Neural crest cell (in vitro differentiated cells): ENCODE measurements at regions not wholly inside any gene's neighbourhood (a gene's known extent, or its start where the extent isn't known, plus 50 kb on each side); places are given as distances from the start of the nearest gene placed in this dataset.
"Not testable (repeated sequence)": the region's sequence is repeated elsewhere in the genome, so short reads cannot be mapped to it uniquely, and the experiment has no call there.

ENCODE experiments used
- DNase-seq: peaks from one replicate; pipeline ENCODE4 v3.0.0; 2021; ENCODE audit warnings: low read depth, mixed read lengths, low spot score
- H3K27ac Mint-ChIP-seq: one replicate; pipeline ENCODE4 v1.8.0; 2021; ENCODE audit warnings: mild to moderate bottlenecking, mixed read lengths; ENCODE audit not compliant: unreplicated experiment
- H3K27me3 Mint-ChIP-seq: 2 replicates; pipeline ENCODE4 v1.8.0; 2021; ENCODE audit warnings: low read depth, mild to moderate bottlenecking, mixed read lengths
- H3K36me3 Mint-ChIP-seq: 2 replicates; pipeline ENCODE4 v1.8.0; 2021; ENCODE audit warnings: low read depth, mild to moderate bottlenecking, mixed read lengths
- H3K4me1 Mint-ChIP-seq: 2 replicates; pipeline ENCODE4 v1.8.0; 2021; ENCODE audit warnings: mixed read lengths
- H3K4me3 Mint-ChIP-seq: one replicate; pipeline ENCODE4 v1.8.0; 2021; ENCODE audit warnings: mild to moderate bottlenecking, mixed read lengths
- H3K9me3 Mint-ChIP-seq: 2 replicates; pipeline ENCODE4 v1.8.0; 2021; ENCODE audit warnings: mixed read lengths
- CTCF ChIP-seq: fragments of 200-600 bp; sonication (generic); conservative IDR thresholded peaks from 2 replicates; pipeline ENCODE4 v1.5.0; 2021; ENCODE audit warnings: antibody characterized with exemption, mild to moderate bottlenecking

GRCh38 chr1:163596106-163596505 is 274.4 kb downstream of the NUF2 start:
- not testable (repeated sequence) for H3K27ac Mint-ChIP-seq, H3K36me3 Mint-ChIP-seq, H3K27me3 Mint-ChIP-seq, H3K4me1 Mint-ChIP-seq, H3K9me3 Mint-ChIP-seq, H3K4me3 Mint-ChIP-seq, DNase-seq

- Mint-ChIP-seq H3K27ac (no peak overlapping the region), H3K4me3 (no peak overlapping the region), H3K27me3 (no peaks in the 10 kb centered on the region), H3K9me3 (peaks cover 4% of the 10 kb centered on the region), H3K4me1 (no peaks in the 10 kb centered on the region), H3K36me3 (no peaks in the 10 kb centered on the region)
- DNase-seq: no peak
- no peak for TF ChIP-seq CTCF
Observed at GRCh38 chr1:163596541-163597258, 274.9 kb downstream of the NUF2 start.

- Mint-ChIP-seq H3K27ac (no peak overlapping the region), H3K9me3 (peaks cover 4% of the 10 kb centered on the region), H3K36me3 (no peaks in the 10 kb centered on the region), H3K4me3 (no peak overlapping the region), H3K27me3 (no peaks in the 10 kb centered on the region), H3K4me1 (no peaks in the 10 kb centered on the region)
- TF ChIP-seq CTCF: no peak
- DNase-seq: no peak
Observed at GRCh38 chr1:163604321-163604720, 282.6 kb downstream of the NUF2 start.

GRCh38 chr1:163604896-163605295 is 283.1 kb downstream of the NUF2 start:
- H3K4me3 Mint-ChIP-seq: no peak overlapping the region
- no peaks in the 10 kb centered on the region for H3K4me1 Mint-ChIP-seq
- H3K27me3 Mint-ChIP-seq: no peaks in the 10 kb centered on the region
- H3K27ac Mint-ChIP-seq: no peak overlapping the region
- no peak for DNase-seq
- TF ChIP-seq CTCF: no peak
- H3K9me3 Mint-ChIP-seq: peaks cover under 1% of the 10 kb centered on the region
- H3K36me3 Mint-ChIP-seq: no peaks in the 10 kb centered on the region

GRCh38 chr1:163608979-163609378 is 287.2 kb downstream of the NUF2 start:
- H3K27ac Mint-ChIP-seq: no peak overlapping the region
- H3K27me3 Mint-ChIP-seq: no peaks in the 10 kb centered on the region
- no peak for TF ChIP-seq CTCF
- no peaks in the 10 kb centered on the region for H3K4me1 Mint-ChIP-seq
- no peaks in the 10 kb centered on the region for H3K36me3 Mint-ChIP-seq
- no peaks in the 10 kb centered on the region for H3K9me3 Mint-ChIP-seq
- DNase-seq: no peak
- H3K4me3 Mint-ChIP-seq: no peak overlapping the region

GRCh38 chr1:163609858-163610257 is 288.1 kb downstream of the NUF2 start:
- no peak for DNase-seq
- no peaks in the 10 kb centered on the region for H3K9me3 Mint-ChIP-seq
- H3K27ac Mint-ChIP-seq: no peak overlapping the region
- H3K4me1 Mint-ChIP-seq: no peaks in the 10 kb centered on the region
- H3K27me3 Mint-ChIP-seq: no peaks in the 10 kb centered on the region
- TF ChIP-seq CTCF: no peak
- no peak overlapping the region for H3K4me3 Mint-ChIP-seq
- H3K36me3 Mint-ChIP-seq: no peaks in the 10 kb centered on the region
